K562 (cell line): ENCODE measurements at regions not wholly inside any gene's neighbourhood (a gene's known extent, or its start where the extent isn't known, plus 50 kb on each side); places are given as distances from the start of the nearest gene placed in this dataset.

Experiments
- ATAC-seq: fragments of 200-7000 bp; cut with Tn5 transposase; 3 replicates; pipeline ENCODE4 v1.9.1; 2020; ENCODE audit warnings: moderate library complexity
- BruUV-seq: library from RNA; stranded (reverse); fragments of 400-500 nt; replicated peaks from 2 replicates; lab custom pipeline; 2021; lab: Mats Ljungman, UMichigan
- CTCF ChIA-PET: fragments of 300-600 bp; formaldehyde crosslinking; extraction: SDS; loops from one replicate; lab custom pipeline; 2021; ENCODE audit warnings: low intra/inter-chr PET ratio; lab: Yijun Ruan, JAX
- POLR2A ChIA-PET: fragments of 300-600, 350-650 bp; sonication (Branson Sonifier 250); formaldehyde crosslinking; extraction: SDS; loops from one replicate; lab custom pipeline; 2021; ENCODE audit warnings: antibody characterized with exemption, inconsistent platforms; lab: Yijun Ruan, JAX
- DNase-seq, 4 experiments: peaks; one replicate each; pipeline versions ENCODE4 v3.0.0 to v3.0.0-alpha.2; 2011 to 2018; ENCODE audit warnings: low spot score in 3 of 4, mixed read lengths in 3 of 4; ENCODE audit errors: extremely low read depth in 1 of 4
- FAIRE-seq: peaks from 2 replicates; lab custom pipeline; 2011; peaks lifted over from hg19 to GRCh38; lab: Jason Lieb, UNC
- H2AFZ ChIP-seq: 2 replicates; pipeline ENCODE4 v1.6.0; 2011; ENCODE audit warnings: low read depth, low read length, control low read depth, inconsistent platforms
- H3K27ac ChIP-seq: fragments of 200-600 bp; 3 replicates; pipeline ENCODE4 v1.8.0; 2011; ENCODE audit warnings: low read depth, mild to moderate bottlenecking, control low read depth, inconsistent platforms, low read length, moderate library complexity, mixed read lengths; ENCODE audit errors: extremely low read depth
- H3K27me3 ChIP-seq, 2 experiments: fragments of 300-600 bp in 1 of 2; 2 replicates in 1 of 2; 3 replicates in 1 of 2; pipeline versions ENCODE4 v1.6.0 to v1.8.0; 2011; ENCODE audit warnings: inconsistent platforms in 2 of 2, low read length in 2 of 2, mild to moderate bottlenecking in 1 of 2, mixed read lengths in 1 of 2, moderate library complexity in 1 of 2; ENCODE audit not compliant: control insufficient read depth in 2 of 2, insufficient read depth in 2 of 2
- H3K36me3 ChIP-seq: fragments of 300-600 bp; 3 replicates; pipeline ENCODE4 v1.8.0; 2011; ENCODE audit warnings: mild to moderate bottlenecking, low read length, inconsistent platforms; ENCODE audit not compliant: control insufficient read depth, insufficient read depth
- H3K4me1 ChIP-seq, 2 experiments: fragments of 200-600 bp in 1 of 2; replicated peaks in 1 of 2; 2 replicates in 1 of 2; 3 replicates in 1 of 2; pipeline versions ENCODE4 v1.5.1 to v1.8.0; 2011; ENCODE audit warnings: inconsistent platforms in 2 of 2, low read length in 2 of 2, mild to moderate bottlenecking in 1 of 2, mixed read lengths in 1 of 2, moderate library complexity in 1 of 2; ENCODE audit not compliant: control insufficient read depth in 2 of 2, insufficient read depth in 2 of 2
- H3K4me2 ChIP-seq: 2 replicates; pipeline ENCODE4 v1.6.1; 2011; ENCODE audit warnings: low read length, control low read depth, inconsistent platforms, mixed read lengths; ENCODE audit not compliant: insufficient read depth
- H3K4me3 ChIP-seq: fragments of 200-600 bp; sonication (generic), shearing (Covaris generic); 2 replicates; pipeline ENCODE4 v1.5.1; 2016; ENCODE audit warnings: control low read depth, inconsistent platforms
- H3K79me2 ChIP-seq: fragments of 200-600 bp; 3 replicates; pipeline ENCODE4 v1.8.0; 2011; ENCODE audit warnings: low read length, inconsistent platforms; ENCODE audit not compliant: control insufficient read depth, insufficient read depth
- H3K9ac ChIP-seq, 2 experiments: 2 replicates each; pipeline versions ENCODE4 v1.6.0 to v1.6.1; 2011; ENCODE audit warnings: low read depth in 2 of 2, low read length in 2 of 2, control low read depth in 1 of 2, inconsistent platforms in 1 of 2, mild to moderate bottlenecking in 1 of 2, mixed read lengths in 1 of 2; ENCODE audit not compliant: insufficient read depth in 1 of 2
- H3K9me1 ChIP-seq: one replicate; pipeline ENCODE4 v1.6.0; 2011; ENCODE audit warnings: inconsistent platforms, mild to moderate bottlenecking, low read length, moderate library complexity; ENCODE audit not compliant: control insufficient read depth, insufficient read depth
- H3K9me3 ChIP-seq: replicated peaks from 2 replicates; pipeline ENCODE4 v1.5.1; 2011; ENCODE audit warnings: low read depth, low read length, inconsistent platforms; ENCODE audit not compliant: control insufficient read depth, insufficient read depth
- H4K20me1 ChIP-seq: replicated peaks from 2 replicates; pipeline ENCODE4 v1.6.1; 2011; ENCODE audit warnings: low read length, inconsistent platforms, mixed read lengths; ENCODE audit not compliant: control insufficient read depth, insufficient read depth
- ATF1 ChIP-seq, 2 experiments: fragments of 450-650 bp in 1 of 2; IDR thresholded peaks; 2 replicates each; pipeline ENCODE4 v1.6.1; 2016; ENCODE audit warnings: missing compliant biosample characterization in 1 of 2, missing genetic modification characterization in 1 of 2
- CC2D1A ChIP-seq: fragments of 450-650 bp; IDR thresholded peaks from 2 replicates; pipeline ENCODE4 v1.6.1; 2017; ENCODE audit warnings: mild to moderate bottlenecking
- DLX4 ChIP-seq: fragments of 250-450 bp; sonication (Bioruptor Pico); IDR thresholded peaks from 2 replicates; pipeline ENCODE4 v1.6.1; 2021; ENCODE audit warnings: mild to moderate bottlenecking
- DNMT1 ChIP-seq: fragments of 450-650 bp; IDR thresholded peaks from 2 replicates; pipeline ENCODE4 v1.6.1; 2016; ENCODE audit warnings: antibody characterized with exemption, mild to moderate bottlenecking
- HCFC1 ChIP-seq: IDR thresholded peaks from 2 replicates; pipeline ENCODE4 v1.6.1; 2012; ENCODE audit warnings: low read depth, low read length, improper control_type of control experiment
- HDGF ChIP-seq: fragments of 450-650 bp; IDR thresholded peaks from 2 replicates; pipeline ENCODE4 v1.6.1; 2016
- HLTF ChIP-seq: fragments of 450-650 bp; IDR thresholded peaks from 2 replicates; pipeline ENCODE4 v1.6.1; 2016
- HMBOX1 ChIP-seq: sonication (generic); IDR thresholded peaks from 2 replicates; pipeline ENCODE4 v1.6.1; 2016
- MEF2D ChIP-seq: conservative IDR thresholded peaks from 2 replicates; pipeline ENCODE4 v1.6.1; 2016; ENCODE audit warnings: low read depth, missing genetic modification characterization, missing compliant biosample characterization
- NUFIP1 ChIP-seq: fragments of 450-650 bp; IDR thresholded peaks from 2 replicates; pipeline ENCODE4 v1.6.1; 2018; ENCODE audit not compliant: partially characterized antibody
- TAF7 ChIP-seq: fragments of 450-650 bp; IDR thresholded peaks from 2 replicates; pipeline ENCODE4 v1.6.1; 2016; ENCODE audit warnings: missing genetic modification characterization, missing compliant biosample characterization
- TAL1 ChIP-seq: fragments of 450-650 bp; IDR thresholded peaks from 2 replicates; pipeline ENCODE4 v1.6.1; 2016; ENCODE audit warnings: mild to moderate bottlenecking
- USF1 ChIP-seq: sonication (generic); formaldehyde crosslinking; IDR thresholded peaks from 2 replicates; pipeline ENCODE4 v1.9.0; 2022; ENCODE audit warnings: mild to moderate bottlenecking, missing genetic modification reagents
- ZBED1 ChIP-seq: IDR thresholded peaks from 2 replicates; pipeline ENCODE4 v1.6.1; 2014
- ZFP1 ChIP-seq: fragments of 450-650 bp; formaldehyde crosslinking; IDR thresholded peaks from 2 replicates; pipeline ENCODE4 v1.4.0; 2020; ENCODE audit warnings: mild to moderate bottlenecking, mixed read lengths
- ZNF263 ChIP-seq: sonication (generic); formaldehyde crosslinking; IDR thresholded peaks from 2 replicates; pipeline ENCODE4 v1.8.0; 2022; ENCODE audit warnings: mild to moderate bottlenecking, missing genetic modification reagents, borderline replicate concordance
- ZNF445 ChIP-seq: fragments of 250-450 bp; sonication (Bioruptor Pico); IDR thresholded peaks from 2 replicates; pipeline ENCODE4 v1.4.0; 2020; ENCODE audit warnings: low read depth, mild to moderate bottlenecking, moderate library complexity
- WGBS: fragments of 100-300 bp; shearing (Covaris generic); methylation state at CpG from one replicate; pipeline ENCODE4 v1.1.6; 2016; ENCODE audit warnings: low coverage, mixed read lengths; ENCODE audit not compliant: insufficient coverage; ENCODE audit errors: missing lambda C conversion rate; 5-methylcytosine and 5-hydroxymethylcytosine counted together
- in situ Hi-C: fragments of 300-500 bp; cut with MboI; formaldehyde crosslinking; loops from 4 replicates; pipeline ENCODE4 v1.15.0; 2018; ENCODE audit warnings: inconsistent platforms, mixed read lengths
- intact Hi-C: fragments of 100-400 bp; cut with micrococcal nuclease; formaldehyde crosslinking; loops from 2 replicates; pipeline ENCODE4 v1.14.2; 2022

DNA sequence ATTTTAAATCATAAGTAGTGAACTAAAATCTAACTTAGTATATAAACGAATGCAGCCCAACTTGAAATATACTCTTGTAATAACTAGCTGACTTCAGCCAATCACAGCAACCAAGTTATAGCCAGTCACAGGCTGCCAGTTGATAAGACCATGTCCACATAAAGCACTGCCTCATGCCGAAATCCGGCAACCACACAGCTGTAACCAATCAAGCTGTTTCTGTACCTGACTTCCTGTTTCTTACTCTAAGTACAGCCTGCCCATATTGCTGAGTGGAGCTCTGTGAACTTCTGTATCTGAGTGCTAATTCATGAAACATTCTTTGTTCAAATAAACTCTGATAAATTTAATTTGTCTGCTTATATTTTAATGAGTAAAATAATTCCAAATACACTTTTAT, 805.3 kb upstream of the EPHA5 start:
- no peak for DNase-seq
- Histone ChIP-seq H3K9me3 (no peaks in the 10 kb centered on the region), H4K20me1 (no peaks in the 10 kb centered on the region), H2AFZ (no peak overlapping the region), H3K4me2 (no peak overlapping the region), H3K9me1 (no peaks in the 10 kb centered on the region), H3K27me3 (no peaks in the 10 kb centered on the region), H3K9ac (no peak overlapping the region), H3K4me3 (no peak overlapping the region), H3K36me3 (no peaks in the 10 kb centered on the region), H3K27ac (no peak overlapping the region), H3K4me1 (no peaks in the 10 kb centered on the region), H3K79me2 (no peaks in the 10 kb centered on the region)
- ChIA-PET CTCF (no interaction called here), POLR2A (no interaction called here)
- in situ Hi-C loops (no loop called here), intact Hi-C loops (no loop called here)
- no peak for FAIRE-seq
- no peak for TF ChIP-seq CC2D1A
- no peak for TF ChIP-seq HDGF
- TF ChIP-seq HLTF = no peak
- no peak for TF ChIP-seq USF1 (CRISPR knock-in tag)
- no peak for TF ChIP-seq ZNF263
- no peak for TF ChIP-seq HMBOX1
- TF ChIP-seq ATF1 (CRISPR knock-in tag; IDR thresholded peaks at IDR 0.05) = no peak
- no peak for TF ChIP-seq ATF1 (tag; IDR thresholded peaks at IDR 0.05)
- no peak for TF ChIP-seq ZNF445 (CRISPR knock-in tag)
- TF ChIP-seq TAL1 = no peak
- TF ChIP-seq MEF2D (tag) = no peak
- no peak for TF ChIP-seq ZFP1 (CRISPR knock-in tag)
- no peak for TF ChIP-seq DNMT1
- TF ChIP-seq ZBED1 = no peak
- TF ChIP-seq DLX4 (CRISPR knock-in tag) = no peak
- no peak for TF ChIP-seq HCFC1
- no peak for TF ChIP-seq NUFIP1
- no peak for TF ChIP-seq TAF7
- WGBS = 0% methylated on average over 3 of the region's 3 CpGs
- ATAC-seq = no peak
- BruUV-seq = no TSS peak
